KMS-11 (cell line): ENCODE measurements at regions not wholly inside any gene's neighbourhood (a gene's known extent, or its start where the extent isn't known, plus 50 kb on each side); places are given as distances from the start of the nearest gene placed in this dataset.

Source experiments
- H2AFZ ChIP-seq: fragments of 200-600 bp; sonication (generic); 2 replicates; pipeline ENCODE4 v1.6.1; 2016; ENCODE audit warnings: antibody characterized with exemption, mixed run types, low read depth
- H3K27ac ChIP-seq: fragments of 200-600 bp; sonication (generic); 2 replicates; pipeline ENCODE4 v1.6.1; 2016; ENCODE audit warnings: mild to moderate bottlenecking, mixed run types
- H3K27me3 ChIP-seq: fragments of 200-600 bp; sonication (generic); 2 replicates; pipeline ENCODE4 v1.6.1; 2017; ENCODE audit warnings: mild to moderate bottlenecking, low read depth, mixed run types, moderate library complexity; ENCODE audit not compliant: insufficient read depth
- H3K36me3 ChIP-seq: fragments of 200-600 bp; sonication (generic); 2 replicates; pipeline ENCODE4 v1.6.1; 2017; ENCODE audit warnings: mild to moderate bottlenecking, mixed run types; ENCODE audit not compliant: insufficient read depth
- H3K4me1 ChIP-seq: fragments of 200-600 bp; sonication (generic); 2 replicates; pipeline ENCODE4 v1.6.1; 2016; ENCODE audit warnings: mild to moderate bottlenecking, low read depth, mixed run types; ENCODE audit not compliant: poor library complexity, severe bottlenecking
- H3K4me2 ChIP-seq: fragments of 200-600 bp; sonication (generic); 2 replicates; pipeline ENCODE4 v1.7.0; 2016; ENCODE audit warnings: mild to moderate bottlenecking, mixed run types
- H3K4me3 ChIP-seq: fragments of 200-600 bp; sonication (generic); IDR thresholded peaks from 2 replicates; pipeline ENCODE4 v1.6.1; 2017; ENCODE audit warnings: low read depth, low read length, mixed read lengths; ENCODE audit not compliant: insufficient read depth
- H3K79me2 ChIP-seq: fragments of 200-600 bp; sonication (generic); 2 replicates; pipeline ENCODE4 v1.6.1; 2016; ENCODE audit warnings: low read depth, mixed run types; ENCODE audit not compliant: insufficient read depth
- H3K9ac ChIP-seq: fragments of 200-600 bp; sonication (generic); 2 replicates; pipeline ENCODE4 v1.6.1; 2016; ENCODE audit warnings: mild to moderate bottlenecking, mixed run types
- H4K20me1 ChIP-seq: fragments of 200-600 bp; sonication (generic); 2 replicates; pipeline ENCODE4 v1.6.1; 2016; ENCODE audit warnings: mild to moderate bottlenecking, mixed run types; ENCODE audit not compliant: insufficient read depth
- TF ChIP-seq, protein P1 (sequence below): fragments of 200-600 bp; sonication (generic); conservative IDR thresholded peaks from 2 replicates; pipeline ENCODE4 v1.6.1; 2017; ENCODE audit warnings: low read depth, mild to moderate bottlenecking, antibody characterized with exemption, low read length, moderate library complexity, mixed read lengths

DNA sequence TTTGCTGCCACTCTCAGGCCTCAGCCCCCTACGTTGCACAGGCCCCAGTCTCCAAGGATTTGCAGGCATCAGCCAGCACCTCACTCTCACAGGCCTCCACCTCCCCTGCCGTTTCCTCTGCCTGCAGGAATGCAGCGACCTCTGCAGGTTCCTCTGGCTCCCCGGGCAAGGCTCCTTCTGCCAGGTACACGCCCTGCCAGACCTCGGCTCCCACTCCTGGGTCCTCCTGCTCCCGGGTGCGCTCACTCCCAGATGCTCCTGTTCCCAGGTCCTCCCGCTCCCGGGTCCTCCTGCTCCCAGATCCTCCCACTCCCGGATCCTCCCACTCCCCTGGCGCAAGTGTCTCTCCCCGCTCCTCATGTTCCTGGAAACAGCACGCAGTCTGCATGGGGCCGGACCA is 144.4 kb upstream of the RADX start:
- Histone ChIP-seq H3K9ac (no peak overlapping the region), H3K4me1 (no peaks in the 10 kb centered on the region), H3K27me3 (no peaks in the 10 kb centered on the region), H3K79me2 (no peaks in the 10 kb centered on the region), H3K27ac (no peak overlapping the region), H3K36me3 (no peaks in the 10 kb centered on the region), H3K4me2 (no peak overlapping the region), H4K20me1 (no peaks in the 10 kb centered on the region), H2AFZ (no peak overlapping the region), H3K4me3 (no peak overlapping the region)
- TF ChIP-seq, protein P1, sequence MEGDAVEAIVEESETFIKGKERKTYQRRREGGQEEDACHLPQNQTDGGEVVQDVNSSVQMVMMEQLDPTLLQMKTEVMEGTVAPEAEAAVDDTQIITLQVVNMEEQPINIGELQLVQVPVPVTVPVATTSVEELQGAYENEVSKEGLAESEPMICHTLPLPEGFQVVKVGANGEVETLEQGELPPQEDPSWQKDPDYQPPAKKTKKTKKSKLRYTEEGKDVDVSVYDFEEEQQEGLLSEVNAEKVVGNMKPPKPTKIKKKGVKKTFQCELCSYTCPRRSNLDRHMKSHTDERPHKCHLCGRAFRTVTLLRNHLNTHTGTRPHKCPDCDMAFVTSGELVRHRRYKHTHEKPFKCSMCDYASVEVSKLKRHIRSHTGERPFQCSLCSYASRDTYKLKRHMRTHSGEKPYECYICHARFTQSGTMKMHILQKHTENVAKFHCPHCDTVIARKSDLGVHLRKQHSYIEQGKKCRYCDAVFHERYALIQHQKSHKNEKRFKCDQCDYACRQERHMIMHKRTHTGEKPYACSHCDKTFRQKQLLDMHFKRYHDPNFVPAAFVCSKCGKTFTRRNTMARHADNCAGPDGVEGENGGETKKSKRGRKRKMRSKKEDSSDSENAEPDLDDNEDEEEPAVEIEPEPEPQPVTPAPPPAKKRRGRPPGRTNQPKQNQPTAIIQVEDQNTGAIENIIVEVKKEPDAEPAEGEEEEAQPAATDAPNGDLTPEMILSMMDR: no peak

DNA sequence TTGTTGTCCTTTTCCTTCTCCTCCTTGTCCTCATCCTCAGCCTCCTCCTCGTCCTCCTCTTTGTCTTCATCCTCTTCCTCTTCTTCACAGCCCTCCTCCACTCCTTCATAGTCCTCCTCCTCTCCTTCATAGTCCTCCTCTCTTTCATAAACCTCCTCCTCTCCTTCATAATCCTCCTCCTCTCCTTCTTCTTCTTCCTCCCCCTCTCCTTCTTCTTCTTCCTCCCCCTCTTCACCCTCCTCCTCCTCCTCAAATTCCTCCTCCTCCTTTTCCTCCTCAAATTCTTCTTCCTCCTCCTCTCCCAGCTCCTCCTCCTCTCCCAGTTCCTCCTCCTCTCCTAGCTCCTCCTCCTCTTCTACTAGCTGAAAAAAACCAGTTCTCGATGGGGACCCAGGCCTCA is 143.8 kb upstream of the RADX start:
- Histone ChIP-seq H4K20me1 (no peaks in the 10 kb centered on the region), H2AFZ (no peak overlapping the region), H3K79me2 (no peaks in the 10 kb centered on the region), H3K4me1 (no peaks in the 10 kb centered on the region), H3K36me3 (no peaks in the 10 kb centered on the region), H3K4me3 (no peak overlapping the region), H3K4me2 (no peak overlapping the region), H3K27me3 (no peaks in the 10 kb centered on the region), H3K27ac (no peak overlapping the region), H3K9ac (no peak overlapping the region)
- TF ChIP-seq, protein P1: no peak

- TF ChIP-seq, protein P1: no peak
- H2AFZ ChIP-seq: no peak overlapping the region
- H3K9ac ChIP-seq: no peak overlapping the region
- no peak overlapping the region for H3K4me3 ChIP-seq
- no peaks in the 10 kb centered on the region for H3K79me2 ChIP-seq
- no peaks in the 10 kb centered on the region for H3K36me3 ChIP-seq
- no peaks in the 10 kb centered on the region for H4K20me1 ChIP-seq
- H3K27ac ChIP-seq: no peak overlapping the region
- no peaks in the 10 kb centered on the region for H3K4me1 ChIP-seq
- H3K27me3 ChIP-seq: no peaks in the 10 kb centered on the region
- H3K4me2 ChIP-seq: no peak overlapping the region
These were observed 143.3 kb upstream of the RADX start for GRCh38 chrX:106468433-106468832.

DNA sequence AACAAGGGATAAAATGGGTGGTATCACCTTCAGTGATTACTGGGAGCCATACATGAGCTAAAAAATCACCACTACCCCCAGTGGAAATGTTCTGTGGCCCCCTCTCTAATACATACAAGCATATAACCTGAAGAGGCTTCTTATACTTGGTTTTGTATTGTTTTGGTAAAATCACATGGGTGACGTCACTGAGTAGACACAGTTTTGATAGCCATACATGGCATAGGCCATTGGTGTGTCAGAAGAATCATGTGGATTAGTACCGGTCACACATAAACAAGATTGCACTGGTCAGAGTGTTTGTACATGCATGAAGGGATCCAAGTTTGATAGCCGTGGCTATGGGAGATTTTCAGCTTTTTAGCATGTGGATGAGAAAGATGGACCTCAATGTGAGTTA is 131.9 kb upstream of the RADX start:
- no peak overlapping the region for H3K27ac ChIP-seq
- no peak overlapping the region for H3K4me3 ChIP-seq
- no peak overlapping the region for H2AFZ ChIP-seq
- no peaks in the 10 kb centered on the region for H3K79me2 ChIP-seq
- H4K20me1 ChIP-seq: no peaks in the 10 kb centered on the region
- no peak overlapping the region for H3K9ac ChIP-seq
- no peaks in the 10 kb centered on the region for H3K27me3 ChIP-seq
- TF ChIP-seq, protein P1: no peak
- no peak overlapping the region for H3K4me2 ChIP-seq
- no peaks in the 10 kb centered on the region for H3K36me3 ChIP-seq
- no peaks in the 10 kb centered on the region for H3K4me1 ChIP-seq

GRCh38 chrX:106481341-106481740 is 130.4 kb upstream of the RADX start:
- Histone ChIP-seq H3K4me3 (no peak overlapping the region), H4K20me1 (no peaks in the 10 kb centered on the region), H3K79me2 (no peaks in the 10 kb centered on the region), H3K36me3 (no peaks in the 10 kb centered on the region), H2AFZ (no peak overlapping the region), H3K27me3 (no peaks in the 10 kb centered on the region), H3K4me1 (no peaks in the 10 kb centered on the region), H3K9ac (no peak overlapping the region), H3K4me2 (no peak overlapping the region), H3K27ac (no peak overlapping the region)
- TF ChIP-seq, protein P1: peak; percentile 72
